ENCODE measurements at regions not wholly inside any gene's neighbourhood (a gene's known extent, or its start where the extent isn't known, plus 50 kb on each side); places are given as distances from the start of the nearest gene placed in this dataset.

GRCh38 chr12:114229150-114229549 lies 176.8 kb downstream of the TBX5 start:
- ATAC-seq (ENCODE audit: low read depth), result no peak
- Mint-ChIP-seq H3K4me1 (no peaks in the 10 kb centered on the region), H3K4me3 (no peak overlapping the region), H3K27me3 (peaks cover 8% of the 10 kb centered on the region), H3K27ac (no peak overlapping the region), H3K9me3 (ENCODE audit: insufficient read depth) (no peaks in the 10 kb centered on the region)
- TF ChIP-seq EZH2 (IDR thresholded peaks at IDR 0.05; ENCODE audit: borderline replicate concordance, insufficient read depth, low read depth, low read length, poor library complexity, severe bottlenecking) (no peak), CTCF (IDR thresholded peaks at IDR 0.05) (no peak)
- no CpG with 5 or more reads among the region's 1 CpG for WGBS (ENCODE audit: insufficient coverage)
- Histone ChIP-seq H3K4me2 (replicated peaks; ENCODE audit: low read depth, low read length, poor library complexity, severe bottlenecking) (no peak overlapping the region), H3K36me3 (replicated peaks in 1 of 2; ENCODE audit: control extremely low read depth in 1 of 2, control insufficient read depth in 1 of 2, extremely low read depth in 1 of 2, insufficient read depth in 2 of 2, low read length in 1 of 2) (no peaks in the 10 kb centered on the region), H3K79me2 (ENCODE audit: control insufficient read depth, insufficient read depth, low read length) (no peaks in the 10 kb centered on the region), H3K27ac (ENCODE audit: low read length in 2 of 2) (no peak overlapping the region), H3K4me3 (ENCODE audit: control extremely low read depth in 1 of 5, extremely low read depth in 1 of 5, insufficient read depth in 1 of 5, low read depth in 2 of 5, low read length in 4 of 5) (no peak overlapping the region), H3K9ac (ENCODE audit: low read length) (no peak overlapping the region), H2AFZ (ENCODE audit: insufficient read depth, low read depth, low read length, poor library complexity, severe bottlenecking) (no peak overlapping the region), H3K9me3 (ENCODE audit: control extremely low read depth in 1 of 3, control insufficient read depth in 2 of 3, insufficient read depth in 1 of 3, low read length in 2 of 3) (no peaks in the 10 kb centered on the region), H3K27me3 (replicated peaks in 1 of 4; ENCODE audit: control extremely low read depth in 1 of 4, control insufficient read depth in 3 of 4, insufficient read depth in 4 of 4, low read length in 3 of 4) (peaks cover 0 to 11% (median 0%) of the 10 kb centered on the region in 4 experiments), H4K20me1 (ENCODE audit: control insufficient read depth, insufficient read depth, low read length, poor library complexity, severe bottlenecking) (no peaks in the 10 kb centered on the region), H3K4me1 (ENCODE audit: control insufficient read depth in 2 of 2, insufficient read depth in 2 of 2, low read length in 2 of 2) (no peaks in the 10 kb centered on the region)
- intact Hi-C loops (cut with micrococcal nuclease), result no loop called here
- DNase-seq, result no peak
- POLR2A ChIA-PET, result no interaction called here
- CTCF ChIA-PET, result interaction anchor here (0.5 kb wide), 1 partner anchor 1780 kb away, joined by 5 read pairs; no protein-coding TSS in a partner anchor

GRCh38 chr12:114226241-114226928 lies 179.6 kb downstream of the TBX5 start:
- no peaks in the 10 kb centered on the region for H3K4me1 Mint-ChIP-seq
- Histone ChIP-seq H3K4me2 (replicated peaks; ENCODE audit: low read depth, low read length, poor library complexity, severe bottlenecking) (no peak overlapping the region), H3K4me3 (ENCODE audit: control extremely low read depth in 1 of 5, extremely low read depth in 1 of 5, insufficient read depth in 1 of 5, low read depth in 2 of 5, low read length in 4 of 5) (no peak overlapping the region), H4K20me1 (ENCODE audit: control insufficient read depth, insufficient read depth, low read length, poor library complexity, severe bottlenecking) (no peaks in the 10 kb centered on the region), H3K9ac (ENCODE audit: low read length) (no peak overlapping the region), H3K4me1 (ENCODE audit: control insufficient read depth in 2 of 2, insufficient read depth in 2 of 2, low read length in 2 of 2) (no peaks in the 10 kb centered on the region), H3K9me3 (ENCODE audit: control extremely low read depth in 1 of 3, control insufficient read depth in 2 of 3, insufficient read depth in 1 of 3, low read length in 2 of 3) (no peaks in the 10 kb centered on the region), H3K27me3 (replicated peaks in 1 of 4; ENCODE audit: control extremely low read depth in 1 of 4, control insufficient read depth in 3 of 4, insufficient read depth in 4 of 4, low read length in 3 of 4) (peaks cover 0 to 11% (median 0%) of the 10 kb centered on the region in 4 experiments), H3K27ac (ENCODE audit: low read length in 2 of 2) (no peak overlapping the region), H3K79me2 (ENCODE audit: control insufficient read depth, insufficient read depth, low read length) (no peaks in the 10 kb centered on the region), H3K36me3 (replicated peaks in 1 of 2; ENCODE audit: control extremely low read depth in 1 of 2, control insufficient read depth in 1 of 2, extremely low read depth in 1 of 2, insufficient read depth in 2 of 2, low read length in 1 of 2) (no peaks in the 10 kb centered on the region), H2AFZ (ENCODE audit: insufficient read depth, low read depth, low read length, poor library complexity, severe bottlenecking) (no peak overlapping the region)
- no peak overlapping the region for H3K4me3 Mint-ChIP-seq
- WGBS (ENCODE audit: insufficient coverage), result 66% methylated on average over 9 of the region's 10 CpGs
- POLR2A ChIA-PET, result no interaction called here
- CTCF ChIA-PET, result no interaction called here
- ATAC-seq (ENCODE audit: low read depth), result no peak
- no peak for DNase-seq
- no peak for TF ChIP-seq EZH2 (IDR thresholded peaks at IDR 0.05; ENCODE audit: borderline replicate concordance, insufficient read depth, low read depth, low read length, poor library complexity, severe bottlenecking)
- no peak for TF ChIP-seq CTCF (IDR thresholded peaks at IDR 0.05)
- H3K9me3 Mint-ChIP-seq (ENCODE audit: insufficient read depth), result no peaks in the 10 kb centered on the region
- intact Hi-C loops (cut with micrococcal nuclease), result no loop called here
- H3K27me3 Mint-ChIP-seq, result peaks cover 22% of the 10 kb centered on the region
- H3K27ac Mint-ChIP-seq, result no peak overlapping the region

Data from B cell (primary cell).